Liver (tissue), 8 donors: ENCODE measurements at regions not wholly inside any gene's neighbourhood (a gene's known extent, or its start where the extent isn't known, plus 50 kb on each side); places are given as distances from the start of the nearest gene placed in this dataset.

Experiments
- DNase-seq: peaks from one replicate; pipeline ENCODE4 v3.0.0-alpha.2; 2017; ENCODE audit warnings: low spot score
- H3K27ac ChIP-seq, 2 donors: one replicate each; pipeline ENCODE4 v1.7.0; 2013; ENCODE audit warnings: inconsistent platforms in 2 of 2, low read length in 2 of 2, control low read depth in 1 of 2, low read depth in 1 of 2, mild to moderate bottlenecking in 1 of 2
- H3K27me3 ChIP-seq, 4 donors: one replicate each; pipeline versions ENCODE4 v1.6.1 to v1.7.0; 2013; ENCODE audit warnings: low read length in 3 of 4, inconsistent platforms in 1 of 4, mild to moderate bottlenecking in 1 of 4, moderate library complexity in 1 of 4; ENCODE audit not compliant: control insufficient read depth in 4 of 4, insufficient read depth in 4 of 4
- H3K36me3 ChIP-seq, 4 donors: one replicate each; pipeline versions ENCODE4 v1.6.1 to v1.7.0; 2013; ENCODE audit warnings: low read length in 3 of 4, mild to moderate bottlenecking in 3 of 4, low read depth in 1 of 4, moderate library complexity in 1 of 4; ENCODE audit not compliant: control insufficient read depth in 4 of 4, insufficient read depth in 3 of 4
- H3K4me1 ChIP-seq, 4 donors: one replicate each; pipeline versions ENCODE4 v1.6.1 to v1.7.0; 2013; ENCODE audit warnings: low read length in 3 of 4, mild to moderate bottlenecking in 3 of 4, moderate library complexity in 1 of 4; ENCODE audit not compliant: control insufficient read depth in 4 of 4, insufficient read depth in 4 of 4
- H3K4me3 ChIP-seq, 3 donors: one replicate each; pipeline versions ENCODE4 v1.6.1 to v1.7.0; 2013; ENCODE audit warnings: low read length in 3 of 3, control low read depth in 1 of 3, low read depth in 1 of 3, mild to moderate bottlenecking in 1 of 3
- H3K9ac ChIP-seq, 2 donors: one replicate each; pipeline ENCODE4 v1.7.0; 2013; ENCODE audit warnings: low read length in 2 of 2, mild to moderate bottlenecking in 2 of 2, moderate library complexity in 2 of 2, control low read depth in 1 of 2, low read depth in 1 of 2
- H3K9me3 ChIP-seq, 4 donors: one replicate each; pipeline versions ENCODE4 v1.6.1 to v1.7.0; 2013; ENCODE audit warnings: low read length in 3 of 4; ENCODE audit not compliant: control insufficient read depth in 4 of 4
- ATF3 ChIP-seq: IDR thresholded peaks from 2 replicates; pipeline ENCODE4 v1.6.1; 2016; ENCODE audit warnings: antibody characterized with exemption
- EGR1 ChIP-seq, 2 donors: IDR thresholded peaks; 2 replicates each; pipeline ENCODE4 v1.6.1; 2016 to 2018; ENCODE audit warnings: antibody characterized with exemption in 2 of 2, low read depth in 2 of 2
- FOXA1 ChIP-seq: IDR thresholded peaks from 2 replicates; pipeline ENCODE4 v1.6.1; 2016; ENCODE audit warnings: antibody characterized with exemption
- FOXA2 ChIP-seq: IDR thresholded peaks from 2 replicates; pipeline ENCODE4 v1.6.1; 2016; ENCODE audit warnings: antibody characterized with exemption
- GABPA ChIP-seq, 2 donors: IDR thresholded peaks in 1 of 2; conservative IDR thresholded peaks in 1 of 2; 2 replicates each; pipeline ENCODE4 v1.6.1; 2016; ENCODE audit warnings: antibody characterized with exemption in 2 of 2, mild to moderate bottlenecking in 1 of 2, moderate library complexity in 1 of 2
- HNF4A ChIP-seq, 2 donors: conservative IDR thresholded peaks; 2 replicates each; pipeline ENCODE4 v1.6.1; 2016; ENCODE audit warnings: antibody characterized with exemption in 2 of 2, mild to moderate bottlenecking in 2 of 2
- HNF4G ChIP-seq: IDR thresholded peaks from 2 replicates; pipeline ENCODE4 v1.6.1; 2016; ENCODE audit warnings: antibody characterized with exemption
- JUND ChIP-seq, 2 donors: IDR thresholded peaks; 2 replicates each; pipeline ENCODE4 v1.6.1; 2016; ENCODE audit warnings: antibody characterized with exemption in 2 of 2
- MAX ChIP-seq: IDR thresholded peaks from 2 replicates; pipeline ENCODE4 v1.6.1; 2016; ENCODE audit warnings: antibody characterized with exemption
- NR2F2 ChIP-seq: IDR thresholded peaks from 2 replicates; pipeline ENCODE4 v1.6.1; 2016; ENCODE audit warnings: antibody characterized with exemption
- RAD21 ChIP-seq, 2 donors: IDR thresholded peaks; 2 replicates each; pipeline ENCODE4 v1.6.1; 2016; ENCODE audit warnings: antibody characterized with exemption in 2 of 2, mild to moderate bottlenecking in 2 of 2
- REST ChIP-seq: IDR thresholded peaks from 2 replicates; pipeline ENCODE4 v1.6.1; 2016; ENCODE audit warnings: antibody characterized with exemption, mild to moderate bottlenecking
- RXRA ChIP-seq, 2 donors: IDR thresholded peaks; 2 replicates each; pipeline ENCODE4 v1.6.1; 2017 to 2018; ENCODE audit warnings: antibody characterized with exemption in 2 of 2, mild to moderate bottlenecking in 1 of 2
- SP1 ChIP-seq: IDR thresholded peaks from 2 replicates; pipeline ENCODE4 v1.6.1; 2018; ENCODE audit warnings: antibody characterized with exemption, mild to moderate bottlenecking
- TAF1 ChIP-seq: conservative IDR thresholded peaks from 2 replicates; pipeline ENCODE4 v1.6.1; 2016; ENCODE audit warnings: antibody characterized with exemption, mild to moderate bottlenecking
- YY1 ChIP-seq: IDR thresholded peaks from 2 replicates; pipeline ENCODE4 v1.6.1; 2016; ENCODE audit warnings: antibody characterized with exemption, mild to moderate bottlenecking
- WGBS: extraction: QIAGEN DNeasy Blood & Tissue Kit; methylation state at CpG from one replicate; pipeline ENCODE4 v1.1.7; 2013; 5-methylcytosine and 5-hydroxymethylcytosine counted together
- TF ChIP-seq, protein P1 (sequence below): IDR thresholded peaks from 2 replicates; pipeline ENCODE4 v1.6.1; 2016; ENCODE audit warnings: antibody characterized with exemption
- TF ChIP-seq, protein P2 (sequence below): fragments of 150-350 bp; IDR thresholded peaks from 2 replicates; pipeline ENCODE4 v1.5.1; 2017; ENCODE audit warnings: improper control_type of control experiment, low read depth, low read length; ENCODE audit not compliant: missing input control
- donor health status: healthy.
- donor health status: healthy.
- donor health status: healthy.
- donor health status: healthy.
- donor health status: healthy.

DNA sequence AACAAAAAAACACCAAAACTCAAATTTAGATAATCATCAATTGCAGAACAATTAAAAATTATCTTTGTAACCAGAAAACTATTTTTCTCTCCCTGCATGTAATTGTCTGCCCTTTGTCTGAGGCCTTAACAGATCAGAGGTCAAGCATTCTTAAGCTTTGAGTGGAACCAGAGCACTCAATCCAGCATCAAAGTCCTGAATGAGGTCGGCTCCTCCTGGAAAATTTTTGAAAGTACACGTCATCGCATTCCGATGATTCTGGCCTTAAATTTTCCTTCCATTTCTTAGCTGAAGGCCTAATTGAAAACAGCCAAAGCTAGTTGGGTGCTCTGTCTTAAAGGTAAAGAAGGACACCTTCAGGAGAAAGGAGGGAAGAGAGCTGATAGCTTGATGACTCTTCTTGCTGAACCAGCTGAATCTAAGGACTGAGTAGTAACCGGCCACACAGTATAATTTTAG, 510.2 kb upstream of the SULF2 start:
- Histone ChIP-seq H3K4me1 (no peaks in the 10 kb centered on the region), H3K27ac (no peak overlapping the region), H3K27me3 (no peaks in the 10 kb centered on the region), H3K36me3 (no peaks in the 10 kb centered on the region), H3K9ac (no peak overlapping the region), H3K9me3 (no peaks in the 10 kb centered on the region), H3K4me3 (no peak overlapping the region)
- TF ChIP-seq FOXA1 = no peak
- TF ChIP-seq, protein P1, sequence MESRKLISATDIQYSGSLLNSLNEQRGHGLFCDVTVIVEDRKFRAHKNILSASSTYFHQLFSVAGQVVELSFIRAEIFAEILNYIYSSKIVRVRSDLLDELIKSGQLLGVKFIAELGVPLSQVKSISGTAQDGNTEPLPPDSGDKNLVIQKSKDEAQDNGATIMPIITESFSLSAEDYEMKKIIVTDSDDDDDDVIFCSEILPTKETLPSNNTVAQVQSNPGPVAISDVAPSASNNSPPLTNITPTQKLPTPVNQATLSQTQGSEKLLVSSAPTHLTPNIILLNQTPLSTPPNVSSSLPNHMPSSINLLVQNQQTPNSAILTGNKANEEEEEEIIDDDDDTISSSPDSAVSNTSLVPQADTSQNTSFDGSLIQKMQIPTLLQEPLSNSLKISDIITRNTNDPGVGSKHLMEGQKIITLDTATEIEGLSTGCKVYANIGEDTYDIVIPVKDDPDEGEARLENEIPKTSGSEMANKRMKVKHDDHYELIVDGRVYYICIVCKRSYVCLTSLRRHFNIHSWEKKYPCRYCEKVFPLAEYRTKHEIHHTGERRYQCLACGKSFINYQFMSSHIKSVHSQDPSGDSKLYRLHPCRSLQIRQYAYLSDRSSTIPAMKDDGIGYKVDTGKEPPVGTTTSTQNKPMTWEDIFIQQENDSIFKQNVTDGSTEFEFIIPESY = no peak
- peak; percentile 97 for TF ChIP-seq NR2F2
- TF ChIP-seq SP1 = peak; percentile 14
- no peak for TF ChIP-seq MAX
- TF ChIP-seq, protein P2, sequence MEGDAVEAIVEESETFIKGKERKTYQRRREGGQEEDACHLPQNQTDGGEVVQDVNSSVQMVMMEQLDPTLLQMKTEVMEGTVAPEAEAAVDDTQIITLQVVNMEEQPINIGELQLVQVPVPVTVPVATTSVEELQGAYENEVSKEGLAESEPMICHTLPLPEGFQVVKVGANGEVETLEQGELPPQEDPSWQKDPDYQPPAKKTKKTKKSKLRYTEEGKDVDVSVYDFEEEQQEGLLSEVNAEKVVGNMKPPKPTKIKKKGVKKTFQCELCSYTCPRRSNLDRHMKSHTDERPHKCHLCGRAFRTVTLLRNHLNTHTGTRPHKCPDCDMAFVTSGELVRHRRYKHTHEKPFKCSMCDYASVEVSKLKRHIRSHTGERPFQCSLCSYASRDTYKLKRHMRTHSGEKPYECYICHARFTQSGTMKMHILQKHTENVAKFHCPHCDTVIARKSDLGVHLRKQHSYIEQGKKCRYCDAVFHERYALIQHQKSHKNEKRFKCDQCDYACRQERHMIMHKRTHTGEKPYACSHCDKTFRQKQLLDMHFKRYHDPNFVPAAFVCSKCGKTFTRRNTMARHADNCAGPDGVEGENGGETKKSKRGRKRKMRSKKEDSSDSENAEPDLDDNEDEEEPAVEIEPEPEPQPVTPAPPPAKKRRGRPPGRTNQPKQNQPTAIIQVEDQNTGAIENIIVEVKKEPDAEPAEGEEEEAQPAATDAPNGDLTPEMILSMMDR = no peak
- peak; percentile 49 to 50 for TF ChIP-seq RAD21 (IDR thresholded peaks at IDR 0.05)
- no peak for TF ChIP-seq GABPA (IDR thresholded peaks at IDR 0.05 in 1 of 2, conservative IDR thresholded peaks at IDR 0.05 in 1 of 2)
- TF ChIP-seq EGR1 (IDR thresholded peaks at IDR 0.05; ENCODE audit: low read depth in 2 of 2) = no peak
- no peak for TF ChIP-seq FOXA2
- peak; percentile 71 to 76 for TF ChIP-seq JUND (IDR thresholded peaks at IDR 0.05)
- TF ChIP-seq HNF4G = no peak
- no peak for TF ChIP-seq YY1
- TF ChIP-seq TAF1 = no peak
- peak in 1 of 2 donors; percentile 35 for TF ChIP-seq RXRA (IDR thresholded peaks at IDR 0.05)
- no peak for TF ChIP-seq REST
- TF ChIP-seq ATF3 = no peak
- TF ChIP-seq HNF4A (conservative IDR thresholded peaks at IDR 0.05) = no peak
- 57% methylated on average over 5 of the region's 5 CpGs for WGBS
- DNase-seq = no peak
